GM21529 (cell line): ENCODE measurements at regions not wholly inside any gene's neighbourhood (a gene's known extent, or its start where the extent isn't known, plus 50 kb on each side); places are given as distances from the start of the nearest gene placed in this dataset.

Experiments used
- ATAC-seq: cut with Tn5 transposase; IDR thresholded peaks from one replicate; pipeline ENCODE4 v1.9.1; 2021; ENCODE audit not compliant: unreplicated experiment

DNA sequence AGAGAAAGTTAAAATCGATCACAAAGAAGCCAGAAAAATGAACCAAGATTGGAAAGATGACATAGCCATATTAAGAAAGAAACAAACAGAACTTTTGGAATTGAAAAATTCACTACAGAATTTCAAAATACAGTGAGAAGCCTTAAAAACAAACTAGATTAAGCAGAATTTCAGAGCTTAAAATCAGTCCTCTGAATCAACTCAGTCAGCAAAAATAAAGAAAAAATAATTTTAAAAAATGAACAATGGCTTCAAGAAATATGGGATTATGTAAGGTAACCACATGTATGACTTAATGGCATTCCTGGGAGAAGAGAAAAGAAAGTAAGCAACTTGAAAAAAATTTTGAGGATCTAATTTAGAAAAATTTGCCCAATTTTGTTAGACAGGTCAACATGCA lies 696.2 kb downstream of the TSN start:
- no peak for ATAC-seq

GRCh38 chr2:122469147-122469546 lies 713.7 kb downstream of the TSN start:
- no peak for ATAC-seq

DNA sequence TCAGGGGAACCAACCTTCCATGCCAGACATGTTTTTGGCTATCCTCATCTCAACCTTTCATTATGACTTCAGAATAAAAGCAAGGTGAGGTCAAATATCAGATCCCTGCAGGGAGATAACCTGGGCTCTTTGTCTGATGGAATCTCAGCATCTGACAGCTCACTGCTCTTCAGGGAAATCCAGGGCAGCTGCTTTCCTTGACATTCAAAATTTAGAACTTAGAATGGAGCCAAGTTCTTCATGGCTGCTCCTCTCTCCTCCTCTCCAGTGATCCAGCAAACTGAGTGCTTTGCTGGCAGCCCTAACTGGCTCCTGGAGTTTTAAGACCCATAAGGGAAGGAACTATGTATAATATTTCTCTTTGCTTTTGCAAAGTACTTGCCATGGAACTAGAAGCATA lies 716.3 kb downstream of the TSN start:
- ATAC-seq: no peak

GRCh38 chr2:122478117-122478516 lies 722.7 kb downstream of the TSN start:
- ATAC-seq: no peak

DNA sequence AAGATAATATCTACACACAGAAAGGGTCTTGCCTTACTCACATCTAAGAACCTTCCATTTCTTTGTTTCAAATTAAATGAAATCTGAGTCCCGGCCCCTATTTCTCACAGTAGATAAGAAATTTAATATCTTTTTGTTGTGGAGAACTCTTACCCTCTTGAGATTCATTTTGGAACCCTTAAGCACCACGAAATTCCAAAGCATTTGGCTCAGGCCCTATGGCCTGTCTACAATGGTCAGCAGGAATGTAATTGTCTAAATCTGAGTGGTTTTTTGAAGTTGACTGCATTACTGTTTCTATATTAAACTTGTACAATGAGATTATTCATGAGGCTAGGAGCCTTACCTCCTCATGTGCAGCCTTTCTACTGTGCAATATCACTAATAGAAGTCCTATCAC lies 723.3 kb downstream of the TSN start:
- no peak for ATAC-seq

GRCh38 chr2:122480501-122481243 lies 725.2 kb downstream of the TSN start:
- ATAC-seq: no peak

GRCh38 chr2:122481244-122481622 lies 725.8 kb downstream of the TSN start:
- ATAC-seq: no peak

- no peak for ATAC-seq
Measured at GRCh38 chr2:122481717-122482116, 726.3 kb downstream of the TSN start.

DNA sequence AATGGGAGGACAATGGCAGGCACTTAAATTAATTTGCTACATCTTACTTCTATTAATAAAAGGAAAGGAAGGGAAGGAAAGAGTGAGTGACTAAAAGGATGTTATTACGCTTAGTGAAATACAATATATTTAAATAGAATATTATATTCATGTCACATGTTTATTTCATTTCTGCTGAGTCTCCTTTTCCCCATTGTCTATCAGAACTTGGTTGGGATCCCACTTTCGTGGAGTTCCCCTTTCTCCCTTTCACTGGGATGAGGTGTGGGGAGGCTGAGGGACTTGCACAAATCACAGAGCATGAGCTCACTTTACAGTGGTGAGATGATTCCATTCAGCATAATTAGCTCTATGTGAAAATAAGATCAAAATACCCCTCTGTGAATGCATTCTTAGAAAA lies 730.6 kb downstream of the TSN start:
- ATAC-seq: no peak

- no peak for ATAC-seq
Measured at GRCh38 chr2:122486705-122487415, 731.4 kb downstream of the TSN start.

DNA sequence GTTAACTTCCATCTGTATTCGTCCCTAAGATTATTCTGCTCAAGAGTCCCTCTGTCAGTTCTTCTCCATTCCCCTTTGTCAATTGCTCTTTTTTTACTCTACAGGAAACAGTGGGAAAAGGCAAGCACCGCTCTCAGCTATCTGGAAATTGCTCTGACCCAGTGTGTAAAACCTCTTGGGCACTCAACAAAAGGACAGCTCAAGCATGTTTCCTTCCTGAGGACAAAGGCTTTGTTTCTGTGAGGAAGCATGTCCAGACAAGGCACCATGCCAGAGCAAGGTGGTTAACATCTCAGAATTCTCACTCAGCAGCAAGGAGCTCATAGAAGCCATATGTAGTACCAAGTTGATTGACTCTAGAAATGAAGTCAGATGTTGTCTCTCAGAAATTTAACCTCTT lies 735.6 kb downstream of the TSN start:
- ATAC-seq: no peak

DNA sequence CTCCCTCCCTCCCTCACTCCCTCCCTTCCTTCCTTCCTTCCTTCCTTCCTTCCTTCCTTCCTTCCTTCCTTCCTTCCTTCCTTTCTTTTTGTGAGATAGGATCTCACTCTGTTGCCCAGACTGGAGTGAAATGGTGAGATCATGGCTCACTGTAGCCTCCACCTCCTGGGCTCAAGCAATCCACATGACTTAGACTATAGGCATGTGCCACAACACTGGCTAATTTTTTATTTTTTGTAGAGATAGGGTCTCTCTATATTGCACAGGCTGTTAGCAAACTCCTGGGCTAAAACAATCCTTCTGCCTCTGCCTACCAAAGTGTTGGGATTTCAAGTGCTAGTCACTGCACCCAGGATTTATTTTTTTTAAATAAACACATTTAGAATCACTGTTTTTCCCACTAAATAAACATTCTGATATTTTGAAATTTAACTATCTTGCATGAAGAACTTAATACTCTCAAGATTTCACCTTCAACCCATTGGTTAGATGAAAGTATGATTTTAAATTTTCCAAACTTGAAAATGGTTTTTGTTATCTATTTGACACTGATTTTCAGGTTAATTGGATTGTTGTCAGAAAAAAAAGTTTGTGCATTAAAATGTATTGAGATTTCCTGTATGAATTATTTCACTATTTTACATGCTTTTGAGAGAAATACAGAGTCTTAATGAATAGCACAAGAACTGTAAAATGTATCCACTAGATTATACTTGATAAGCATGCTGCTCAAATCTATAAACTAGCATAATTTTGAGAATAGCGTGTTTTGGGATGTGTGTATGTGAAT lies 745.1 kb downstream of the TSN start:
- ATAC-seq: no peak

DNA sequence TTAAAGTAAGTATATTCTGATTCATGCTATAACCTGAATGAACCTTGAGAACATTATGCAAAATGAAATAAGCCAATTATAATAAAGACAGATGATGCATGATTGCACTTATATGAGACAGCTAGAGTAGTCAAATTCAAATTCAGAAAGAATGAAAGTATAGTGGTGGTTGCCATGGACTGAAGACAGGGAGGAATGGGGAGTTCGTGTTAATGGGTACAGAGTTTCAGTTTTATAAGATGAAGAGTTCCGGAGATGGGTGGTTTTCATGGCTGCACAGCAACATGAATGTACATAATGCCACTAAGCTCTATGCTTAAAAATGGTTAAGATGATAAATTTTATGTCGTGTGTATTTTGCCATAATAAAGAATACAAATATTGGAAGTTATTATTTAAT lies 751.2 kb downstream of the TSN start:
- ATAC-seq: no peak

GRCh38 chr2:122507261-122507660 lies 751.8 kb downstream of the TSN start:
- ATAC-seq: no peak

GRCh38 chr2:122512091-122512490 lies 756.6 kb downstream of the TSN start:
- ATAC-seq: no peak

DNA sequence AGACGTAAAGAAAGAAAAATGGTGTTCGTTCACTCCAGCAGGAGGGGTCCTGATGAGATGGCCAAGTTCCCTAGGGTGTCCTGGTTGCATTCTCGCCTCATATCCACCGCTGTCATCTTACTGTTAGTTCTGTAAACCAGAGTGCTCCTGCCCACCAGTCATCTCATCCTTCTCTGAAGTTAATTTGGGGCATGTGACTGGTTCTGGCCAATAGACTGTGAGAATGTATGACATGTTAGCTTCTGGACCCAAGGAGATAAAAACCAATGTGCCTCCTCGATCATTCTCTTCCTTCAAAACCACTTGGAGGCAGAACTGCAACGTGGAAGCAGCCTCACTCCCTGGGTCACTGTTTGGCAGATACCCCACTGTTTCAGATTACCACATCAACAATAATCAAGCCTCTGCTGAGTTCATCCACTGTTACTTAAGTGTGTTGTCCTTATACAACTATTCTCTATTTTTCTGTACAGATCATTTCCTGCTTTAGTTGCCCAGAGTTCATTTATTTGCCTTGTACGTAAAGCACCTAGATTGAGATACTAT lies 759.1 kb downstream of the TSN start:
- ATAC-seq: no peak

- no peak for ATAC-seq
Measured at GRCh38 chr2:122515731-122516290, 760.4 kb downstream of the TSN start.

GRCh38 chr2:122516775-122517174 lies 761.3 kb downstream of the TSN start:
- no peak for ATAC-seq

DNA sequence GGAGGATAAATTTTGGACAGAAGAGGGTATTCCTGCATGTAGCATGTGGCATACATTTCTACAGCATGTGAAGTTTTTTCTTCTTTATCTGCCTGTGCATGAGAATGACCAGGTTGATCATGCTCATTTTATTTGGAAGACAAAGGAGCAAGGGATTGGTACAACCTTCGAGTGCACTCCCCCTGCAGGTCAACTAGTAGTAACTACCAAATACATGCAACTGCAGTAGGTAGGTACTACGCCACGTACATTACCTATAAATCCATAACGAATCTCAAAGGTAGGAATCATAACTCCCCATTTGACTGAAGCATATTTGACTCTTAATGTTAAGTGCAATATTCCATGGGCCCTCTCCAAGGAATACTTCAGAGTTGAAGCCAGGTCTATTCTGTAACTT lies 763.9 kb downstream of the TSN start:
- no peak for ATAC-seq

DNA sequence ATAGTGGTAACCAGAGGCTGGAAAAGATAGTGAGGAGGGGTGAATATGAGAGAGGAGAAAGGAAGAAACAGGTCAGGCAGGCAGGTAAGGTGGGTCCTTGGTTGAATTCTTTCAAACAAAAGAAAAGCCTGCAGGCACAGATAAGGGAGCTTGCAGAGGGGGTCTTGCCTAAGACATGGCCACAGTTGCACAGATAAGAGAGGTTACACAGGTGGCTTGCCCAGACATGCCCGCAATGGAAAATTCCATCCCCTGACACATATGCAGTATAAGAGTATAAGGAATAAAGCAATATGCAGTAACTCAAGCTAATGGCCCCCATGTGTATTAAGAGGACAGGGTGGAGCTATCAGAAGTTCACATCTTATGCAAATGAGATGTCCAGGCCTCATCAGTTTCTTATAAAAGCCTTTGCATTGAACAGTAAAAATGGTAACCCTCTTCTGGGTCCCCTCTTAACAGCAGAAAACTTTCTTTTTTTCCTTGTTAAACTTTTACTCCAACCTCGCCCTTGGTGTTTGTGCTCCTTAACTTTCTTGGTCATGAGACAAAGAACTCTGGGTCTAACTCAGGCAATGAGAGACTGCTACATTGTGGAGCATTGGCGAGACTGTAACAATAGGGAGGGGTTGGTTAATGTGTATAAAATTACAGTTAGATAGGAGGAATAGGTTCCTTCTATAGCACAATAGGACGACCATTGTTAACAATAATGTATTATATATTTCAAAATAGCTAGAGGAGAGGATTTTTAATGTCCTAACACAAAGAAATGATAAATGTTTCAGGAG lies 764.6 kb downstream of the TSN start:
- no peak for ATAC-seq

DNA sequence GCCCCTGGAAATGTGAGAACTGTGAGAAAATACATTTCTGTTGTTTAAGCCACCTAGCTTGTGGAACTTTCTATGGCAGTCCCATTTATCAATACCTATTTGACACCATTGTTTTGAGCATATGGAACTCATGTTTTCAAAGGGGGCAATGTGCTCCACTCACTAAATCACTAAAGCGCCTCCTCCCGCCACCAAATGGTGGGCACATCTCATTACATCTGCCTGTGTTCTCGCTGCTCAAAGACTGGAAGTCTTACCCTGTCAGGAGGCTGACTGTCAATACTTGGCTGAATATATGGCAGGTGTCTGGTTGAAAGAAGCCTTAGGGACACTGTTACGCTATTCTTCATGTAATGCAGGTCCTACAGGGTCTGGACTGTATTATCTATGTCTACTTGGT lies 767.7 kb downstream of the TSN start:
- no peak for ATAC-seq
